ENCODE measurements at regions not wholly inside any gene's neighbourhood (a gene's known extent, or its start where the extent isn't known, plus 50 kb on each side); places are given as distances from the start of the nearest gene placed in this dataset.

GRCh38 chr11:70528794-70529580, 130.7 kb downstream of the CTTN start:
- TF ChIP-seq EZH2 (IDR thresholded peaks at IDR 0.05; ENCODE audit: insufficient read depth, poor library complexity, severe bottlenecking) = no peak
- no peak for TF ChIP-seq EZH2phosphoT487 (IDR thresholded peaks at IDR 0.05; ENCODE audit: insufficient read depth, low read depth)

All from GM23248 (cell line).